GM18499 (cell line): ENCODE measurements at regions not wholly inside any gene's neighbourhood (a gene's known extent, or its start where the extent isn't known, plus 50 kb on each side); places are given as distances from the start of the nearest gene placed in this dataset.
"Not testable (repeated sequence)": the region's sequence is repeated elsewhere in the genome, so short reads cannot be mapped to it uniquely, and the experiment has no call there.

Source experiments
- ATAC-seq: cut with Tn5 transposase; IDR thresholded peaks from one replicate; pipeline ENCODE4 v1.9.1; 2021; ENCODE audit warnings: moderate number of reproducible peaks; ENCODE audit not compliant: insufficient read depth, unreplicated experiment

- no peak for ATAC-seq
Observed at GRCh38 chr3:106331636-106332035, 462.8 kb upstream of the CBLB start.

- no peak for ATAC-seq
Observed at GRCh38 chr3:106332129-106332528, 463.3 kb upstream of the CBLB start.

GRCh38 chr3:106332884-106333283, 464.1 kb upstream of the CBLB start:
- no peak for ATAC-seq

GRCh38 chr3:106333911-106334618, 465.3 kb upstream of the CBLB start:
- ATAC-seq = no peak

DNA sequence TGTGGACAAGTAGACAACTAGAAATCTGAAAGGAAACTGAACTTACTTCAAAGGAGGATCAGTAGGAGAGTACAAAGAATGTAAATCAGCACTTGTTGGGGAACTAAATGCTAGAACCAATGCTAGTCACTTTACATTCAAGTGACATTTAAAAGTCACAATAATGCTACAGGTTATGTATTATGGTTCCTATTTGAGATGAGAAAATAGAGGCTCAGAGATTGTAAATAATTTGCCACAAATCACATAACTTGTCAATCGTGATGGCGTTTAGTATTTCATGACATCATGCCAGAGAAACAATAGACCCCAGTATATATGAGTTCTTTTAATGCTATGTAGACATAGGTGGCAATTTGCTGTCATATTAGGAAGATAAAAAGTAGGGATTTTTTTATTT, 467.8 kb upstream of the CBLB start:
- ATAC-seq = no peak

GRCh38 chr3:106337116-106337515, 468.3 kb upstream of the CBLB start:
- no peak for ATAC-seq

DNA sequence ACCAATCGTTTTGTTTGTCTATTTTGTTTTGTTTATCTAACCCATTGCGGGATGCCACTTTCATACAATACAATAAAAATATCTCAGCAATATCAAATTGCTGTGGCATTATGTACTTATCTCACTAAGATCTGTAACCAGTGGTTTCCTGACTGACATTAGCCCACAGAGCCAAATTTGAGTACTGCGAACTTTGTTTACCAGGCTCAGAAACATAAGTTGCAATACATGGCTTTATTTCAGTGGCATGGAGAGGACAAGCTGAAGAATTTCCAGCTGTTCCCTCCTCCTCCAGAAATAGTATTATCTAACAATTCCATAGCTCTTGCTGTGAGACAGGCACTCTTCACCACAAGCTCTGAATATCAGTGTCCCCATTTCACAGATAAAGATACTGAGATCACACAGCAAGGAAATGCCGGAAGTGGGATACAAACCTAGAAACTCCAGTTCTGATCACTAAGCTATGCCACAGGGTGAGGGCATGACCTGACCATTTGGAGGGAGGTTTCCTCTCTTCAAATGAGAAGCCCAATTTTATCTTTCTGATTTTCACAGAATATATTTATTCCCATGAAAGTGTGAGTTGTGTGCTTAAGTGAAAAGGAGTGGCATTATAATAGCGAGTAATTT, 469.9 kb upstream of the CBLB start:
- ATAC-seq = no peak

- no peak for ATAC-seq
Observed at GRCh38 chr3:106339551-106339950, 470.7 kb upstream of the CBLB start.

GRCh38 chr3:106341087-106341486, 472.3 kb upstream of the CBLB start:
- ATAC-seq = no peak

GRCh38 chr3:106341586-106342162, 472.9 kb upstream of the CBLB start:
- ATAC-seq = no peak

GRCh38 chr3:106342386-106342785, 473.6 kb upstream of the CBLB start:
- ATAC-seq = no peak

DNA sequence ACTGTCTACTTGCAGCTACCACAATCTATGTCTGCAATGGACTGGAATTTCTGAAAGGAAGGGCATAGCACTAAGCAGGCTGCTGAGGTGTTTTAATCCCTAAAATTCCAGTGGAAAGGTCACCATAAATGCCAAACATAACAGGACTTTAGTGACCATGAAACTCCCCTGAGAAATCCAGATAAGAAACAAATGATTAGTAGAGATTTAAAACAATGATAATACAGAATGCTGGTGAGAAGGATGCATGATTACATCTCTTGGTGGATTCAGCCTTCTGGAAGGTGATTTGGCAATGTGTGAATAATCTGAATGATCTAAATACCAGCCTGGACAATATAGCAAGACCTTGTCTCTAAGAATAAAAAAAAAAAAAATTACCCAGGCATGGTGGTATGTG, 475.0 kb upstream of the CBLB start:
- no peak for ATAC-seq

- no peak for ATAC-seq
Observed at GRCh38 chr3:106345353-106346027, 476.7 kb upstream of the CBLB start.

- no peak for ATAC-seq
Observed at GRCh38 chr3:106347350-106347749, 478.5 kb upstream of the CBLB start.

GRCh38 chr3:106348139-106348690, 479.4 kb upstream of the CBLB start:
- no peak for ATAC-seq

GRCh38 chr3:106349191-106349881, 480.5 kb upstream of the CBLB start:
- no peak for ATAC-seq

GRCh38 chr3:106355873-106356272, 487.1 kb upstream of the CBLB start:
- no peak for ATAC-seq

- ATAC-seq = no peak
Observed at GRCh38 chr3:106359692-106360091, 490.9 kb upstream of the CBLB start.

- not testable (repeated sequence) for ATAC-seq
Observed at GRCh38 chr3:106360901-106361300, 492.1 kb upstream of the CBLB start.

DNA sequence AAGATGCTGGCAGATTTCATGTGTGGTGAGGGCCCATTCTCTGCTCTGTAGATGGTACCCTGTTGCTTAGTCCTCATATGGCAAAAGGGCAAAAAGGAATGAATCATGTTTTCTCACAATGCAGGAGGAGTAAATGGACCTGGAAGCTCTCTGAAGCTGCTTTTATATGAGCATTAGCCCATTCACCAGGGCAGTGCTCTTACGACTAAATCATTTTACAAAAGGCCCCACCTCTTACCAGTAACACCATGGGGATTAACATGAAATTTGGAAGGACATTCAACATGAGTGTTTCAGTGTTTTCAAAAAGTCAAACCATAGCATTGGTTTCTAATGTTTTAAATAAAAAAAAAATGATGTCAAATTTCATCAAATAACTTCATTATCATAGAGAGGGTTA, 495.7 kb upstream of the CBLB start:
- no peak for ATAC-seq
